IMR-90 (cell line): ENCODE measurements at regions not wholly inside any gene's neighbourhood (a gene's known extent, or its start where the extent isn't known, plus 50 kb on each side); places are given as distances from the start of the nearest gene placed in this dataset.

Experiments used
- ATAC-seq: fragments of 200-7000 bp; cut with Tn5 transposase; 2 replicates; pipeline ENCODE4 v1.9.1; 2020; ENCODE audit warnings: low read depth, mild to moderate bottlenecking, moderate library complexity
- BruUV-seq: library from RNA; stranded (reverse); fragments of 400-500 nt; replicated peaks from 2 replicates; lab custom pipeline; 2021; lab: Mats Ljungman, UMichigan
- CTCF ChIA-PET: fragments of 300-600 bp; formaldehyde crosslinking; extraction: SDS; loops from one replicate; lab custom pipeline; 2021; ENCODE audit warnings: antibody characterized with exemption; lab: Yijun Ruan, JAX
- POLR2A ChIA-PET: fragments of 300-600 bp; sonication (Branson Sonifier 250); formaldehyde crosslinking; loops from one replicate; lab custom pipeline; 2022; ENCODE audit warnings: antibody characterized with exemption; ENCODE audit not compliant: unreplicated experiment; lab: Charles Lee
- DNase-seq: peaks from one replicate; pipeline ENCODE4 v3.0.0; 2013
- H2AFZ ChIP-seq: replicated peaks from 2 replicates; pipeline ENCODE3; 2013; ENCODE audit warnings: low read length, mild to moderate bottlenecking; ENCODE audit not compliant: poor library complexity
- H2AK5ac ChIP-seq: 2 replicates; pipeline ENCODE4 v1.6.1; 2013; ENCODE audit warnings: low read depth, low read length, inconsistent platforms
- H2AK9ac ChIP-seq: replicated peaks from 2 replicates; pipeline ENCODE3; 2013; ENCODE audit warnings: mild to moderate bottlenecking, low read depth, low read length, moderate library complexity; ENCODE audit not compliant: poor library complexity
- H2BK120ac ChIP-seq: 2 replicates; pipeline ENCODE4 v1.6.1; 2013; ENCODE audit warnings: low read depth, low read length, inconsistent platforms
- H2BK15ac ChIP-seq: 3 replicates; pipeline ENCODE4 v1.6.1; 2013; ENCODE audit warnings: low read depth, low read length, inconsistent platforms
- H2BK20ac ChIP-seq: 2 replicates; pipeline ENCODE4 v1.6.1; 2013; ENCODE audit warnings: low read depth, mild to moderate bottlenecking, inconsistent platforms, low read length, moderate library complexity
- H2BK5ac ChIP-seq: 2 replicates; pipeline ENCODE4 v1.6.1; 2013; ENCODE audit warnings: mild to moderate bottlenecking, low read depth, low read length, inconsistent platforms; ENCODE audit not compliant: poor library complexity, severe bottlenecking
- H3K14ac ChIP-seq: replicated peaks from 2 replicates; pipeline ENCODE4 v1.6.1; 2013; ENCODE audit warnings: low read depth, low read length, inconsistent platforms
- H3K18ac ChIP-seq: 2 replicates; pipeline ENCODE4 v1.6.1; 2013; ENCODE audit warnings: low read depth, low read length, control low read depth
- H3K23ac ChIP-seq: 2 replicates; pipeline ENCODE4 v1.6.1; 2013; ENCODE audit warnings: low read depth, low read length, inconsistent platforms
- H3K27ac ChIP-seq: 2 replicates; pipeline ENCODE4 v1.5.1; 2013; ENCODE audit warnings: mild to moderate bottlenecking, control low read depth, low read length; ENCODE audit not compliant: insufficient read depth
- H3K27me3 ChIP-seq: 2 replicates; pipeline ENCODE4 v1.6.1; 2013; ENCODE audit warnings: low read length; ENCODE audit not compliant: control insufficient read depth, insufficient read depth
- H3K36me3 ChIP-seq: 2 replicates; pipeline ENCODE4 v1.6.1; 2013; ENCODE audit warnings: low read length, mixed read lengths; ENCODE audit not compliant: control insufficient read depth, insufficient read depth
- H3K4ac ChIP-seq: 2 replicates; pipeline ENCODE4 v1.6.1; 2013; ENCODE audit warnings: low read depth, low read length, inconsistent platforms
- H3K4me1 ChIP-seq: 2 replicates; pipeline ENCODE4 v1.6.1; 2013; ENCODE audit warnings: low read length, mixed read lengths; ENCODE audit not compliant: control insufficient read depth, insufficient read depth
- H3K4me2 ChIP-seq: 2 replicates; pipeline ENCODE4 v1.6.1; 2013; ENCODE audit warnings: low read depth, mild to moderate bottlenecking, control low read depth, low read length, moderate library complexity
- H3K4me3 ChIP-seq: 2 replicates; pipeline ENCODE4 v1.5.1; 2013; ENCODE audit warnings: low read depth, mild to moderate bottlenecking, control low read depth, low read length, moderate library complexity; ENCODE audit not compliant: insufficient read depth
- H3K56ac ChIP-seq: 2 replicates; pipeline ENCODE4 v1.6.1; 2013; ENCODE audit warnings: low read length, inconsistent platforms; ENCODE audit not compliant: insufficient read depth; ENCODE audit errors: extremely low read depth
- H3K79me1 ChIP-seq, 2 experiments: 2 replicates each; pipeline ENCODE4 v1.6.1; 2013; ENCODE audit warnings: low read length in 2 of 2, inconsistent platforms in 1 of 2, low read depth in 1 of 2
- H3K9ac ChIP-seq: 2 replicates; pipeline ENCODE4 v1.6.1; 2013; ENCODE audit warnings: low read depth, low read length, control low read depth
- H3K9me1 ChIP-seq: 2 replicates; pipeline ENCODE4 v1.6.1; 2013; ENCODE audit warnings: low read length, inconsistent platforms; ENCODE audit not compliant: insufficient read depth
- H3K9me3 ChIP-seq: 2 replicates; pipeline ENCODE4 v1.6.1; 2013; ENCODE audit warnings: low read length; ENCODE audit not compliant: control insufficient read depth, insufficient read depth
- H4K20me1 ChIP-seq: 2 replicates; pipeline ENCODE4 v1.6.1; 2013; ENCODE audit warnings: low read length, inconsistent platforms; ENCODE audit not compliant: insufficient read depth
- H4K5ac ChIP-seq: 2 replicates; pipeline ENCODE4 v1.6.1; 2013; ENCODE audit warnings: mild to moderate bottlenecking, low read depth, low read length, control low read depth
- H4K8ac ChIP-seq, 2 experiments: 2 replicates each; pipeline ENCODE4 v1.6.1; 2013; ENCODE audit warnings: low read depth in 2 of 2, low read length in 2 of 2, control low read depth in 1 of 2, inconsistent platforms in 1 of 2
- H4K91ac ChIP-seq: 2 replicates; pipeline ENCODE4 v1.6.1; 2013; ENCODE audit warnings: low read depth, low read length, inconsistent platforms; ENCODE audit not compliant: insufficient read depth
- BHLHE40 ChIP-seq: fragments of 150-350 bp; IDR thresholded peaks from 2 replicates; pipeline ENCODE4 v1.6.1; 2016; ENCODE audit warnings: mild to moderate bottlenecking, low read depth, low read length
- CEBPB ChIP-seq: IDR thresholded peaks from 2 replicates; pipeline ENCODE4 v1.6.1; 2012; ENCODE audit warnings: low read depth, low read length, improper control_type of control experiment
- CHD1 ChIP-seq: IDR thresholded peaks from 2 replicates; pipeline ENCODE4 v1.6.1; 2012; ENCODE audit warnings: low read depth, low read length, improper control_type of control experiment
- FOS ChIP-seq: fragments of 150-350 bp; IDR thresholded peaks from 2 replicates; pipeline ENCODE4 v1.6.1; 2016; ENCODE audit warnings: low read depth, low read length
- MAFK ChIP-seq: IDR thresholded peaks from 2 replicates; pipeline ENCODE4 v1.6.1; 2012; ENCODE audit warnings: low read depth, low read length, improper control_type of control experiment
- MAZ ChIP-seq: IDR thresholded peaks from 2 replicates; pipeline ENCODE4 v1.6.1; 2012; ENCODE audit warnings: low read depth, mild to moderate bottlenecking, low read length, improper control_type of control experiment, moderate library complexity, borderline replicate concordance
- MXI1 ChIP-seq: IDR thresholded peaks from 2 replicates; pipeline ENCODE4 v1.6.1; 2012; ENCODE audit warnings: low read depth, mild to moderate bottlenecking, low read length, moderate library complexity, borderline replicate concordance
- NFE2L2 ChIP-seq: fragments of 150-350 bp; IDR thresholded peaks from 2 replicates; pipeline ENCODE4 v1.6.1; 2016; ENCODE audit warnings: low read depth, mild to moderate bottlenecking, low read length
- POLR2A ChIP-seq: IDR thresholded peaks from 2 replicates; pipeline ENCODE4 v1.6.1; 2012; ENCODE audit warnings: mild to moderate bottlenecking, low read depth, low read length
- RAD21 ChIP-seq: IDR thresholded peaks from 2 replicates; pipeline ENCODE4 v1.6.1; 2012; ENCODE audit warnings: low read length, improper control_type of control experiment
- RCOR1 ChIP-seq: IDR thresholded peaks from 2 replicates; pipeline ENCODE4 v1.6.1; 2012; ENCODE audit warnings: mild to moderate bottlenecking, low read length, improper control_type of control experiment; ENCODE audit not compliant: insufficient replicate concordance
- RFX5 ChIP-seq: IDR thresholded peaks from 2 replicates; pipeline ENCODE4 v1.8.0; 2012; ENCODE audit warnings: low read depth, mild to moderate bottlenecking, low read length, moderate library complexity
- SMC3 ChIP-seq: fragments of 150-350 bp; IDR thresholded peaks from 2 replicates; pipeline ENCODE4 v1.6.1; 2016; ENCODE audit warnings: low read depth, mild to moderate bottlenecking, antibody characterized with exemption, low read length, moderate library complexity
- WGBS, 2 experiments: methylation state at CpG; one replicate each; pipeline versions ENCODE4 v1.1.5 to v1.1.7; 2013; ENCODE audit warnings: missing lambda C conversion rate in 2 of 2; ENCODE audit not compliant: insufficient read length in 1 of 2; ENCODE audit errors: extremely low coverage in 2 of 2; 5-methylcytosine and 5-hydroxymethylcytosine counted together
- dilution Hi-C: fragments of 300-500 bp; cut with HindIII; formaldehyde crosslinking; loops from one replicate; pipeline ENCODE4 v1.14.3; 2018; ENCODE audit warnings: low sequenced_read_pairs; ENCODE audit not compliant: unreplicated experiment
- in situ Hi-C: fragments of 300-500 bp; cut with MboI; formaldehyde crosslinking; loops from 3 replicates; pipeline ENCODE4 v1.14.3; 2019; ENCODE audit warnings: low sequenced_read_pairs, inconsistent platforms, mixed read lengths
- intact Hi-C: fragments of 100-400 bp; cut with micrococcal nuclease; formaldehyde crosslinking; loops from 2 replicates; pipeline ENCODE4 v1.10.0; 2022
- TF ChIP-seq, protein P1 (sequence below): fragments of 150-350 bp; IDR thresholded peaks from 2 replicates; pipeline ENCODE4 v1.6.1; 2016; ENCODE audit warnings: low read depth, mild to moderate bottlenecking, low read length, moderate library complexity, borderline replicate concordance
- TF ChIP-seq, protein P2 (sequence below): fragments of 150-350 bp; IDR thresholded peaks from 2 replicates; pipeline ENCODE4 v1.6.1; 2017; ENCODE audit warnings: mild to moderate bottlenecking, antibody characterized with exemption, low read length, low read depth
- TF ChIP-seq, protein P3 (sequence below): conservative IDR thresholded peaks from 2 replicates; pipeline ENCODE4 v1.5.1; 2012; ENCODE audit warnings: mild to moderate bottlenecking, low read depth, low read length, improper control_type of control experiment

DNA sequence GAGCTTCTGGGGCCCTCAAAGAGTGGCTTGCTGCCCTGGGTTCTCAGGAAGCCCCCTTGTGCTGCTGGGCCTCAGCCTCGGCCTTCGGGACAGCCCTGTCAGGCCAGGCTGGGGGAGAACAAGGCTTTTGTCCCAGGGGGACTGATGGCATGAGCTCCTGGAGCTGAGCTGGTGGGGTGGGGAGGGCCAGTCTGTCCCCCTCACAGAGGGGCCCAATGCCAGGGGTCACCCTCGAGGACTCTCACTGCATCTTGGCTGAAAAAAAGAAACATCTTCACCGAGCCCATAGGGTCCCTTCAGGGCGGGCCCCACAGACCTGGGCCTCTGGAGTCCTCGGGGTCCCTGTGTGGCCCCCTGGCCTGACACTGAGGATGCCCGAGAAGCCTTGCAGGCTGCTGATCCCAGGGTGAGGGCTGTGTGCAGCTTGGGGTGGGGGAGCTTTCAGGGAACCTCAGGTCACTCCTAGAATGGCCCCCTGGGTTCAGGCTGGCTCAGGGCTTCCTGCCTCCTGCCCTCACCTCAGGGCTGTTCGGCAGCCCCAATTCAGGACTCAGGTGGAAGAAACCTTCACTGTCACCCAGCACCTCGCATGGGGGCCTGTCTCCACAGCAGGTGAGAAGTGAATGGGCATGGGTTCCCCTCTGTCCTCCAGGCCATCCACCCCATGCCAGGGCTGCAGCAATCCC, 90.5 kb downstream of the TNFRSF13B start:
- Histone ChIP-seq H3K56ac (no peak overlapping the region), H3K27me3 (peaks cover 9% of the 10 kb centered on the region), H4K5ac (no peak overlapping the region), H4K20me1 (no peaks in the 10 kb centered on the region), H4K8ac (no peak overlapping the region), H2AK9ac (no peak overlapping the region), H2BK120ac (no peak overlapping the region), H2BK20ac (no peak overlapping the region), H3K14ac (no peak overlapping the region), H3K9me1 (no peaks in the 10 kb centered on the region), H3K18ac (no peak overlapping the region), H3K27ac (no peak overlapping the region), H3K9ac (no peak overlapping the region), H2BK5ac (no peak overlapping the region), H3K23ac (no peak overlapping the region), H3K79me1 (no peaks in the 10 kb centered on the region), H3K4me2 (no peak overlapping the region), H2AFZ (no peak overlapping the region), H3K36me3 (no peaks in the 10 kb centered on the region), H3K4ac (no peak overlapping the region), H3K9me3 (peaks cover 2% of the 10 kb centered on the region), H3K4me3 (no peak overlapping the region), H4K91ac (no peak overlapping the region), H2AK5ac (no peak overlapping the region), H2BK15ac (no peak overlapping the region), H3K4me1 (no peaks in the 10 kb centered on the region)
- dilution Hi-C loops (no loop called here), intact Hi-C loops (no loop called here), in situ Hi-C loops (no loop called here)
- no CpG with 5 or more reads among the region's 9 CpGs for WGBS, 2 experiments
- DNase-seq (no peak), ATAC-seq (no peak)
- CTCF ChIA-PET: no interaction called here
- BruUV-seq: no TSS peak
- TF ChIP-seq MAFK (no peak), CEBPB (no peak), FOS (no peak), POLR2A (no peak), SMC3 (no peak), MAZ (no peak), BHLHE40 (no peak), NFE2L2 (no peak), RFX5 (no peak), RCOR1 (no peak), RAD21 (no peak), MXI1 (no peak), CHD1 (no peak)
- TF ChIP-seq, protein P1, sequence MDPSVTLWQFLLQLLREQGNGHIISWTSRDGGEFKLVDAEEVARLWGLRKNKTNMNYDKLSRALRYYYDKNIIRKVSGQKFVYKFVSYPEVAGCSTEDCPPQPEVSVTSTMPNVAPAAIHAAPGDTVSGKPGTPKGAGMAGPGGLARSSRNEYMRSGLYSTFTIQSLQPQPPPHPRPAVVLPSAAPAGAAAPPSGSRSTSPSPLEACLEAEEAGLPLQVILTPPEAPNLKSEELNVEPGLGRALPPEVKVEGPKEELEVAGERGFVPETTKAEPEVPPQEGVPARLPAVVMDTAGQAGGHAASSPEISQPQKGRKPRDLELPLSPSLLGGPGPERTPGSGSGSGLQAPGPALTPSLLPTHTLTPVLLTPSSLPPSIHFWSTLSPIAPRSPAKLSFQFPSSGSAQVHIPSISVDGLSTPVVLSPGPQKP: no peak
- TF ChIP-seq, protein P2, sequence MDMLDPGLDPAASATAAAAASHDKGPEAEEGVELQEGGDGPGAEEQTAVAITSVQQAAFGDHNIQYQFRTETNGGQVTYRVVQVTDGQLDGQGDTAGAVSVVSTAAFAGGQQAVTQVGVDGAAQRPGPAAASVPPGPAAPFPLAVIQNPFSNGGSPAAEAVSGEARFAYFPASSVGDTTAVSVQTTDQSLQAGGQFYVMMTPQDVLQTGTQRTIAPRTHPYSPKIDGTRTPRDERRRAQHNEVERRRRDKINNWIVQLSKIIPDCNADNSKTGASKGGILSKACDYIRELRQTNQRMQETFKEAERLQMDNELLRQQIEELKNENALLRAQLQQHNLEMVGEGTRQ: no peak
- TF ChIP-seq, protein P3, sequence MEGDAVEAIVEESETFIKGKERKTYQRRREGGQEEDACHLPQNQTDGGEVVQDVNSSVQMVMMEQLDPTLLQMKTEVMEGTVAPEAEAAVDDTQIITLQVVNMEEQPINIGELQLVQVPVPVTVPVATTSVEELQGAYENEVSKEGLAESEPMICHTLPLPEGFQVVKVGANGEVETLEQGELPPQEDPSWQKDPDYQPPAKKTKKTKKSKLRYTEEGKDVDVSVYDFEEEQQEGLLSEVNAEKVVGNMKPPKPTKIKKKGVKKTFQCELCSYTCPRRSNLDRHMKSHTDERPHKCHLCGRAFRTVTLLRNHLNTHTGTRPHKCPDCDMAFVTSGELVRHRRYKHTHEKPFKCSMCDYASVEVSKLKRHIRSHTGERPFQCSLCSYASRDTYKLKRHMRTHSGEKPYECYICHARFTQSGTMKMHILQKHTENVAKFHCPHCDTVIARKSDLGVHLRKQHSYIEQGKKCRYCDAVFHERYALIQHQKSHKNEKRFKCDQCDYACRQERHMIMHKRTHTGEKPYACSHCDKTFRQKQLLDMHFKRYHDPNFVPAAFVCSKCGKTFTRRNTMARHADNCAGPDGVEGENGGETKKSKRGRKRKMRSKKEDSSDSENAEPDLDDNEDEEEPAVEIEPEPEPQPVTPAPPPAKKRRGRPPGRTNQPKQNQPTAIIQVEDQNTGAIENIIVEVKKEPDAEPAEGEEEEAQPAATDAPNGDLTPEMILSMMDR: no peak
- POLR2A ChIA-PET: no interaction called here
